H9 (cell line): ENCODE measurements at regions not wholly inside any gene's neighbourhood (a gene's known extent, or its start where the extent isn't known, plus 50 kb on each side); places are given as distances from the start of the nearest gene placed in this dataset.

Experiments used
- DNase-seq: peaks from one replicate; pipeline ENCODE4 v3.0.0-alpha.2; 2017
- H2AFZ ChIP-seq: one replicate; pipeline ENCODE4 v1.6.1; 2013; ENCODE audit warnings: mild to moderate bottlenecking, low read length, control low read depth, moderate library complexity
- H2AK5ac ChIP-seq: 2 replicates; pipeline ENCODE4 v1.6.1; 2013; ENCODE audit warnings: low read length, control low read depth, mixed read lengths; ENCODE audit not compliant: insufficient read length
- H2BK120ac ChIP-seq: one replicate; pipeline ENCODE4 v1.6.1; 2013; ENCODE audit warnings: low read depth, mild to moderate bottlenecking, low read length, control low read depth, inconsistent platforms; ENCODE audit not compliant: poor library complexity, severe bottlenecking
- H2BK12ac ChIP-seq: 2 replicates; pipeline ENCODE4 v1.6.1; 2013; ENCODE audit warnings: low read length, control low read depth, mixed read lengths, low read depth; ENCODE audit not compliant: insufficient read length
- H2BK15ac ChIP-seq: 2 replicates; pipeline ENCODE4 v1.6.1; 2013; ENCODE audit warnings: low read depth, low read length, control low read depth
- H2BK20ac ChIP-seq: one replicate; pipeline ENCODE4 v1.6.1; 2013; ENCODE audit warnings: low read depth, mild to moderate bottlenecking, low read length, control low read depth, inconsistent platforms; ENCODE audit not compliant: poor library complexity, severe bottlenecking
- H2BK5ac ChIP-seq: 2 replicates; pipeline ENCODE4 v1.6.1; 2013; ENCODE audit warnings: low read length, control low read depth, mixed read lengths; ENCODE audit not compliant: insufficient read length
- H3K14ac ChIP-seq: 2 replicates; pipeline ENCODE4 v1.6.1; 2013; ENCODE audit warnings: low read length, control low read depth; ENCODE audit not compliant: insufficient read depth
- H3K18ac ChIP-seq: 2 replicates; pipeline ENCODE4 v1.6.1; 2013; ENCODE audit warnings: low read depth, mild to moderate bottlenecking, mixed read lengths, low read length, control low read depth; ENCODE audit not compliant: insufficient read length
- H3K23ac ChIP-seq: 2 replicates; pipeline ENCODE4 v1.6.1; 2013; ENCODE audit warnings: low read length, control low read depth, mixed read lengths, low read depth; ENCODE audit not compliant: insufficient read length
- H3K23me2 ChIP-seq: 2 replicates; pipeline ENCODE4 v1.6.1; 2013; ENCODE audit warnings: low read depth, mild to moderate bottlenecking, mixed read lengths, low read length, control low read depth; ENCODE audit not compliant: insufficient read length, poor library complexity, severe bottlenecking
- H3K27ac ChIP-seq: 2 replicates; pipeline ENCODE4 v1.5.1; 2013; ENCODE audit warnings: low read length, control low read depth, mixed read lengths, low read depth; ENCODE audit not compliant: insufficient read length
- H3K27me3 ChIP-seq: 2 replicates; pipeline ENCODE4 v1.6.1; 2013; ENCODE audit warnings: low read length, control low read depth, inconsistent platforms; ENCODE audit not compliant: insufficient read depth
- H3K4ac ChIP-seq: 2 replicates; pipeline ENCODE4 v1.6.1; 2013; ENCODE audit warnings: low read depth, mild to moderate bottlenecking, control low read depth, inconsistent platforms, low read length, moderate library complexity
- H3K4me1 ChIP-seq: 2 replicates; pipeline ENCODE4 v1.6.1; 2013; ENCODE audit warnings: low read length, control low read depth, inconsistent platforms; ENCODE audit not compliant: insufficient read depth
- H3K4me2 ChIP-seq: 2 replicates; pipeline ENCODE4 v1.6.1; 2013; ENCODE audit warnings: low read length, control low read depth, mixed read lengths; ENCODE audit not compliant: insufficient read length, insufficient read depth
- H3K56ac ChIP-seq: 2 replicates; pipeline ENCODE4 v1.6.1; 2013; ENCODE audit warnings: low read depth, mild to moderate bottlenecking, mixed read lengths, low read length, control low read depth; ENCODE audit not compliant: insufficient read length
- H3K79me1 ChIP-seq: 2 replicates; pipeline ENCODE4 v1.6.1; 2013; ENCODE audit warnings: low read depth, mild to moderate bottlenecking, moderate library complexity, low read length, control low read depth, inconsistent platforms; ENCODE audit not compliant: insufficient read depth, poor library complexity, severe bottlenecking
- H3K79me2 ChIP-seq: 2 replicates; pipeline ENCODE4 v1.6.1; 2013; ENCODE audit warnings: low read length, control low read depth, inconsistent platforms; ENCODE audit not compliant: insufficient read depth
- H3K9ac ChIP-seq: 2 replicates; pipeline ENCODE4 v1.6.1; 2013; ENCODE audit warnings: low read length, control low read depth, mixed read lengths; ENCODE audit not compliant: insufficient read length; ENCODE audit errors: extremely low read depth
- H3K9me3 ChIP-seq: one replicate; pipeline ENCODE4 v1.6.1; 2013; ENCODE audit warnings: low read depth, low read length, inconsistent platforms; ENCODE audit not compliant: control insufficient read depth
- H3T11ph ChIP-seq: one replicate; pipeline ENCODE4 v1.6.1; 2013; ENCODE audit warnings: mild to moderate bottlenecking, low read length, control low read depth, inconsistent platforms
- H4K20me1 ChIP-seq: one replicate; pipeline ENCODE4 v1.6.1; 2013; ENCODE audit not compliant: control insufficient read depth, insufficient read length, insufficient read depth
- H4K5ac ChIP-seq: 2 replicates; pipeline ENCODE4 v1.6.1; 2013; ENCODE audit warnings: low read depth, mild to moderate bottlenecking, mixed read lengths, low read length, control low read depth; ENCODE audit not compliant: insufficient read length
- H4K8ac ChIP-seq: replicated peaks from 2 replicates; pipeline ENCODE4 v1.6.1; 2013; ENCODE audit warnings: low read length, control low read depth, mixed read lengths, low read depth; ENCODE audit not compliant: insufficient read length
- H4K91ac ChIP-seq: 2 replicates; pipeline ENCODE4 v1.6.1; 2013; ENCODE audit warnings: low read depth, mild to moderate bottlenecking, moderate library complexity, mixed read lengths, low read length, control low read depth; ENCODE audit not compliant: insufficient read length
- H3K27ac Mint-ChIP-seq, 3 experiments: 2 replicates in 2 of 3; 3 replicates in 1 of 3; pipeline ENCODE4 v1.8.0; 2020 to 2021; ENCODE audit warnings: mixed read lengths in 3 of 3, mild to moderate bottlenecking in 1 of 3, moderate library complexity in 1 of 3
- H3K27me3 Mint-ChIP-seq: 2 replicates; pipeline ENCODE4 v1.8.0; 2021; ENCODE audit warnings: low read depth, mild to moderate bottlenecking, moderate library complexity, mixed read lengths
- H3K36me3 Mint-ChIP-seq, 3 experiments: 2 replicates in 2 of 3; 3 replicates in 1 of 3; pipeline ENCODE4 v1.8.0; 2020 to 2021; ENCODE audit warnings: low read depth in 3 of 3, mixed read lengths in 3 of 3; ENCODE audit not compliant: insufficient read depth in 1 of 3
- H3K4me1 Mint-ChIP-seq, 2 experiments: 2 replicates each; pipeline ENCODE4 v1.8.0; 2020; ENCODE audit warnings: mixed read lengths in 2 of 2
- H3K4me3 Mint-ChIP-seq, 2 experiments: 2 replicates in 1 of 2; 3 replicates in 1 of 2; pipeline ENCODE4 v1.8.0; 2020 to 2021; ENCODE audit warnings: mild to moderate bottlenecking in 2 of 2, mixed read lengths in 2 of 2, moderate library complexity in 1 of 2
- H3K9me3 Mint-ChIP-seq, 2 experiments: 2 replicates in 1 of 2; 3 replicates in 1 of 2; pipeline ENCODE4 v1.8.0; 2020; ENCODE audit warnings: mild to moderate bottlenecking in 2 of 2, mixed read lengths in 2 of 2, moderate library complexity in 1 of 2
- WGBS: extraction: QIAGEN DNeasy Blood & Tissue Kit; methylation state at CpG from one replicate; pipeline ENCODE4 v1.1.7; 2013; ENCODE audit warnings: missing lambda C conversion rate, low lambda C conversion rate, mixed read lengths; ENCODE audit not compliant: insufficient read length; ENCODE audit errors: extremely low coverage; 5-methylcytosine and 5-hydroxymethylcytosine counted together
- TF ChIP-seq, protein P1 (sequence below): fragments of 200-600 bp; sonication (generic); conservative IDR thresholded peaks from 3 replicates; pipeline ENCODE4 v1.8.0; 2021; ENCODE audit warnings: antibody characterized with exemption, mild to moderate bottlenecking

DNA sequence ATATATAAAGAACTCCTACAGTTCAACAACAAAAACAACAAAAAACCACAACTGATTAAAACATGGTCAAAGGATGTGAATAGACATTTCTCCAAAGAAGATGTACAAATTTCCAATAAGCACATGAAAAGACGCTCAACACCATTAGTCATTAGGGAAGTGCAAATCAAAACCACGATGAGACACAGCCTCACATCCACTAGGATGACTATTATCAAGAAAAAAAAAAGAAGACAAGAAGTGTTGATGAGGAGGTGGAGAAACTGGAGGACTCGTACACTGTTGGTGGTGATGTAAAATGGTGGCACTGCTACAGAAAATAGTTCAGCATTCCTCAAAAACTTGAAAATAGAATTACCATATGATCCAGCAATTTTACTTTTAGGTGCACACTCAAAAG lies 61.0 kb upstream of the SOX1 start:
- Histone ChIP-seq H2AFZ (no peak overlapping the region), H4K8ac (no peak overlapping the region), H3K79me1 (no peaks in the 10 kb centered on the region), H2BK15ac (no peak overlapping the region), H4K5ac (no peak overlapping the region), H3K18ac (no peak overlapping the region), H3K4me1 (no peaks in the 10 kb centered on the region), H2BK12ac (no peak overlapping the region), H3K23me2 (no peaks in the 10 kb centered on the region), H2AK5ac (no peak overlapping the region), H3K23ac (no peak overlapping the region), H3K9me3 (no peaks in the 10 kb centered on the region), H3K79me2 (no peaks in the 10 kb centered on the region), H2BK5ac (no peak overlapping the region), H3K27me3 (no peaks in the 10 kb centered on the region; the same call in 1 of the 2 replicates), H3K27ac (no peak overlapping the region), H3K56ac (no peak overlapping the region), H2BK20ac (no peak overlapping the region), H3K14ac (no peak overlapping the region), H3K9ac (no peak overlapping the region), H3K4me2 (no peak overlapping the region), H4K20me1 (no peaks in the 10 kb centered on the region), H3T11ph (no peak overlapping the region), H3K4ac (no peak overlapping the region), H2BK120ac (no peak overlapping the region), H4K91ac (no peak overlapping the region)
- Mint-ChIP-seq H3K27ac (no peak overlapping the region), H3K4me1 (peaks cover 0 to 2% of the 10 kb centered on the region in 2 experiments; a peak in 1 of 4 replicates), H3K27me3 (peaks cover 98% of the 10 kb centered on the region), H3K9me3 (peaks cover 19% of the 10 kb centered on the region in 2 experiments), H3K36me3 (peaks cover 2 to 15% (median 3%) of the 10 kb centered on the region in 3 experiments; a peak in 6 of 7 replicates), H3K4me3 (no peak overlapping the region)
- WGBS = no CpG with 5 or more reads among the region's 3 CpGs
- TF ChIP-seq, protein P1, sequence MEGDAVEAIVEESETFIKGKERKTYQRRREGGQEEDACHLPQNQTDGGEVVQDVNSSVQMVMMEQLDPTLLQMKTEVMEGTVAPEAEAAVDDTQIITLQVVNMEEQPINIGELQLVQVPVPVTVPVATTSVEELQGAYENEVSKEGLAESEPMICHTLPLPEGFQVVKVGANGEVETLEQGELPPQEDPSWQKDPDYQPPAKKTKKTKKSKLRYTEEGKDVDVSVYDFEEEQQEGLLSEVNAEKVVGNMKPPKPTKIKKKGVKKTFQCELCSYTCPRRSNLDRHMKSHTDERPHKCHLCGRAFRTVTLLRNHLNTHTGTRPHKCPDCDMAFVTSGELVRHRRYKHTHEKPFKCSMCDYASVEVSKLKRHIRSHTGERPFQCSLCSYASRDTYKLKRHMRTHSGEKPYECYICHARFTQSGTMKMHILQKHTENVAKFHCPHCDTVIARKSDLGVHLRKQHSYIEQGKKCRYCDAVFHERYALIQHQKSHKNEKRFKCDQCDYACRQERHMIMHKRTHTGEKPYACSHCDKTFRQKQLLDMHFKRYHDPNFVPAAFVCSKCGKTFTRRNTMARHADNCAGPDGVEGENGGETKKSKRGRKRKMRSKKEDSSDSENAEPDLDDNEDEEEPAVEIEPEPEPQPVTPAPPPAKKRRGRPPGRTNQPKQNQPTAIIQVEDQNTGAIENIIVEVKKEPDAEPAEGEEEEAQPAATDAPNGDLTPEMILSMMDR = no peak
- DNase-seq = no peak
